NCI-H774 (cell line): ENCODE measurements at regions not wholly inside any gene's neighbourhood (a gene's known extent, or its start where the extent isn't known, plus 50 kb on each side); places are given as distances from the start of the nearest gene placed in this dataset.
"Not testable (repeated sequence)": the region's sequence is repeated elsewhere in the genome, so short reads cannot be mapped to it uniquely, and the experiment has no call there.

Experiments
- DNase-seq: peaks from one replicate; lab custom pipeline; 2025; lab: John Stamatoyannopoulos, UW

DNA sequence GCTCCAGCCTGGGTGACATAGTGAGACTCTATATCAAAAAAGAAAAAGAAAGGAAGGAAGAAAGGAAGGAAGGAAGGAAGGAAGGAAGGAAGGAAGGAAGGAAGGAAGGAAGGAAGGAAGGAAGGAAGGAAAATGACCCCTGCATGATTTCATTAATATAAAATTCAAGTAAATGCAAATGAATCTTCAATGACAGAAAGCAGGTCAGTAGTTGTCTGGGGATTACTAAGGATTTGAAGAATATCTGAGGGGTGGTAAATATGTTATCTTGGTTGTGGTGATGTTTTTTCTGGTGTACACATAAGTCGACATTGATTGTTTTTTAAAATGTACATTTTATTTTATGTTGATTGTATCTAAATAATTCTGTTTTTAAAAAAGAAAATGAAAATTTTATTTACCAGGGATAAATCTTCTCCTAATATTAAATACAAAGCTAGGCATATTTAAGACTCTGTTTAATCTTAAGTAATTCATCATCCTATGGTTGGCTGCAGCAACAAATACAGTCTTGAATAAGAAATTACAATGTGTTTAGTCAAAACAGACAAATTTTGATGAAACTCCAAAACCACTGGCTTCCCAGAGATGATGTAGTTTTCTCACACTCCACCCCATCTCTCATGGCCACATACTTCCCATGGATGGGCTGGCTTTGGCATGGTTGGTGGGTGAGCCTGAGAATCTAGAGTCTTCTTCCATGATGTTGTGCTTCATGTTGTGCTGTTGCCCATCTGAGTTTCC is 314.7 kb upstream of the REG3G start:
- no peak for DNase-seq

DNA sequence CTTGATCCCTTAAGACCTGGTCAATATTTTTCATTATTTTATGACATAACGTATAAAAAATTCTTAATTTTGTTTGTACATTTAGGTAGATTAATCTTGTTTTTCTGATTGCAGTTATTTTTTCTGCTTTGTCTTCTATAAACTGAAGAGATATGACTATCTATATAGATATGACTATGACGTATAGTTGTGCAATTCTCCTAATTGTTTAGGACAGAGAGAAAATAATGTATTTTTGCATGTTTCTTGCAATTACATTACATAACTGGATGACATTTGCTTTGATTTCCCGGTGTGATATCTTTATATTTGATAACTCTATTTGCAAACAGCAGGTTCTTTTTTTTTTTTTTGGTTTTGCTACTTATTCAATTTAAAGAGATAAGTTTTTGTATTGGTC is 310.2 kb upstream of the REG3G start:
- DNase-seq = no peak

DNA sequence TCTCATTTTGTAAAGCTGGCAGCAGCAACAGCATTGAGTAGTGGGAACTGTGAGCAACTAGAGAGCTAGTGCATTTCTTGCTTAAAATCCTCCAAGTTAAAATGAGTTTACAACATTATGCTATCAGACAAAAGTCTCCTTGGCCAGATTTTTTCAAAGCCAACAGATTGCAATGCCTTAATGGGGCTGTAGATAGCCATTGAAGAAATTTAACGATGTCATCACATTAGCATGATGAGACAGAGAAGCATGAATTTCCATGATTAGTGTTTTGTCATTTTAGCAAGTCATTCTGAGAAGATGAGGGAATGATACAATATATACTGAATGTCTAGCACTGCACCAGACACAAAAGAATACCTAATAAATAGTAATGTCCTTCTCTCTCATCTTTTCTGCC is 307.5 kb upstream of the REG3G start:
- no peak for DNase-seq

DNA sequence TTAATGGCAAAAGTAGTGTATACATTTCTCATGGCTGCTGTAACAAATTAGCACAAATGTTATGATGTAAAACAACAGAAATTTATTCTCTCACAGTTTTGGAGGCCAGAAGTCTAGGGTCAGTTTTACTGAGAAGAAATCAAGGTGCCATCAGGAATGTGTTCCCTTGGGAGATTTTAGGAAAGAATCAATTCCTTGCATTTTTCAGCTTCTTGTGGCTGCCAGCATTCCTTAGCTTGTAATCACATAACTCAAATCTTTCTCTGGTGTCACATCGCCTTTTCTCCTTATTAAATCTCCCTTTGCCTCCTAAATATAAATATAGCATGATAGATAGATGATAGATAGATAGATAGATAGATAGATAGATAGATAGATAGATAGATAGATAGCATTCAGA is 307.0 kb upstream of the REG3G start:
- DNase-seq = no peak

DNA sequence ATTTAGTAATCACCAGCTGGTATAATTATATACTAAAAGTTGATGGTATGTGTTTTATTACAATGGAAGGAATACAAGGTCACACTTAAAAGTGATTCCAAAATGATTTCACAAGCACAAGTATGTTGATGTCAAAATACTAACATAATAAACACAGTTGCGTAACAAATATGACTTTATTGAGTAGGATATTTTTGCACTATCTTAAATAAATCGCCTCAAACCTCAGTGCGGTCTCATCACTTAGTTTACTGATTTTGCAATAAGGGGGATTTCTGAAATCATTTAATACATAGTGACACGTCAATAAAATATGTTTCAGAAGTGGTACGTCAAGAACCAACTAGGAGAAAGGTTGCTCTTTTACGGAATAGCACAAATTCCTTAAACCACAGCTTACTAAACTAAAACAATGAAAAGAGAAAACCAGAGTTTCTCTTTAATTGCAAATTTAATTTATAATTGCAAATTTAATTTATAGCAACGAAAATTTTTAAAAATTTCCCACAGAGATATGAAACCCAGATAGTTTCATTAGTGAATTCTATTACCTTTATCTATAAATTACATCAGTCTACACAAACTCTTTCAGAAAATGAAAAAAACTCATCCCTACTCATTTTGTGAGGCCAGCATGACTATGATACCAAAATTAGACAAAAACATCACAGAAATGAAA is 304.0 kb upstream of the REG3G start:
- no peak for DNase-seq

DNA sequence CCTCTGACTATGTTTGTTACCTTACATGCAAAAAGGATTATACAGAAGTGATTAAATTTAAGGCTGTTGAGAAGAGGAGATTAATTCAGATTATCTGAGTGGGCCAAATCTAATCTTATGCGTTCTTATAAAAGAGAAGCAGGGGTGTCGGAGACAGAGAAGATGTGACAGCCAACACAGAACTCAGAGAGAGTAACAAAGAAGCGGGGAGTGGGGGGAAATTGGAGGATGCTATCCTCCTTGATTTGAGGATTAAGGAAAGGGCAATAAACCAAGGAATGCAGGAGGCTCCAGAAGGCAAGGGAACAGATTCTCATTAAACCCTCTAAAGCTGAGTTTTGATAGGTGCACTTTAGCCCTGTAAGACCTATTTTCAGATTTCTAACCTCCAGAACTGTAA is 291.3 kb upstream of the REG3G start:
- DNase-seq = no peak

DNA sequence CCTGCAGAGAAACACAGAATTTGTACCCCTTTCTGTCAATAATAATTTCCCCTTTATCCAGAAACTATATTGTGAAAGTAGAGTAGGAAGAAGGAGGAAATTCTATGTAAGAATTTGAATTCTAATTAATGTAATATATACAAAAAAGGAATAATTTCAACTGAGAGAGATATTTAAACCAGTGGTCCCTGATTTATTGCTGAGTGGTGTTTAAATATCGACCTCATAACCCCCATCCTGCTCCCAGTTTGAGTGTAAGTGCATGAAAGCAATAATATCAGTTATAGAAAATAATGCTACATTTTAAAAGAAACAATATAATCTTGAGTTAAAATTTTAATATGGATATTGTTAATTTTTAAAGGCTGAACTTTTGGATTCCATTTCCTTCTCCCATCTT is 286.2 kb upstream of the REG3G start:
- no peak for DNase-seq

DNA sequence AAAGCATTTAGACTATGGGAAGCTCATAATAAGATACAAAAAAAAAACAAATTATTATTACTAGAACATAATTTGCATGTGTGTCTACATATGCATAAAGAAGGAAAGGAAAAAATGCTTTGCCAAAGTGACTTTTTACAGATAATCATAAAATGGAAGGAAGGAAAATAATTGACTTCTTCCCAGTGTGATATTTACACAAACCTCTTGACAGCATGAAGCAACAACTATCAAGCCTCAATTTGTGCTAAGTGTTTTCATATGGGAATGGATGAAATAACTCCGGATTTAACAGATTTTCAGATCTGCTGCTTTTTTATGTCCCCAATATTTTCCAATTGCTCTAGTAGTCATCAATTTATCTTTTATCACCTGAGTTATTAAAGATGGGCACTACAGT is 275.9 kb upstream of the REG3G start:
- DNase-seq = no peak

DNA sequence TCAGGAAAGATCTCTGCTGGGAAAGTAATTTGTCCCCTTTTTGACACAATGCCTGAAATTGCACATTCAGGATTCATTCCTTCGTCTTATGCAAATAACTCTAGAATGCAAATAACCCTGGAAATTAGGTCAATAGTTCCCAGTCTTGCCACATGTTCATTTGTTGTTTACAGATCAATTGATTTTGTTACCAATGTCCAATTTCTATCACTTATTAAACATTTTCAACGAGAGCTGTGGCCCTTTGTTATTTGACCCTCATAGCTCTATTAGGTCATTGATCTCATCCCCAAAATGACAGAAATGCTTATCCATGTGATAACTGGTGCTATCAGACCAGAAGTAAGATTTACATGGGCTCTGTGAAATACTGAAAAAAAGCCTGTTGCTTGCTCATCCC is 275.3 kb upstream of the REG3G start:
- no peak for DNase-seq

DNA sequence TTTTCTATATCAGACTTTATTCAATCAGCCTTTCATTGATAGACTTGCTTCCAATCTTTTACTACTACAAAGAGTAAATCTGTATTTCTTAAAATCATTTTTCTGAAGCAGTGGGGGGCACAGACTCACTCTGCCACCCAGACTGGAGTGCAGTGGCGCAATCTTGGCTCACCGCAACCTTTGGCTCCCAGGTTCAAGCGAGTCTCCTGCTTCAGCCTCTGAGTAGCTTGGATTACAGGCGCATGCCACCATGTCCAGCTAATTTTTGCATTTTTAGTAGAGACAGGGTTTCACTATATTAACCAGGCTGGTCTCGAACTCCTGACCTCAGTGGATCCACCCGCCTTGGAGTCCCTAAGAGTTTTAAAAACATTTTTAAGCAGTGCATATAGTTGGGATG is 270.6 kb upstream of the REG3G start:
- DNase-seq = no peak

DNA sequence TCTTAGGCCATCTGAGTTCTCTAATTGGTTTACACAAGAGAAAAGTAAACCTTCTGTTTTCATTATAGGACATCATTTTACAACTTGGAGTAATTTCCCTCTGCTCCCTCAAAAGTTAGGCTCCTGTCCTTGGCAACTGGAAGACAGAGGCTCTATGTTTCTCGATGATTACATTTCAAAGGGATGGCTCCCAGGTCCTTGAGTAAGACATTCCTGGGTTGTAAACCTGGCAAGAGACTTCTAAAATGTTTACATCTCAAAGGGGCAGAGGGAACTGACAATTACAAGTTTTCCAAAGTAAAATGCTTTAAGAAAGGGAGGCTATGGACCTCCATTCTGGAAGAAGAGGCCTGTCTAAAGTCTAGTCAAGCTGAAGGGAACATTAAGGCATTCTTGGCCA is 268.3 kb upstream of the REG3G start:
- no peak for DNase-seq

DNA sequence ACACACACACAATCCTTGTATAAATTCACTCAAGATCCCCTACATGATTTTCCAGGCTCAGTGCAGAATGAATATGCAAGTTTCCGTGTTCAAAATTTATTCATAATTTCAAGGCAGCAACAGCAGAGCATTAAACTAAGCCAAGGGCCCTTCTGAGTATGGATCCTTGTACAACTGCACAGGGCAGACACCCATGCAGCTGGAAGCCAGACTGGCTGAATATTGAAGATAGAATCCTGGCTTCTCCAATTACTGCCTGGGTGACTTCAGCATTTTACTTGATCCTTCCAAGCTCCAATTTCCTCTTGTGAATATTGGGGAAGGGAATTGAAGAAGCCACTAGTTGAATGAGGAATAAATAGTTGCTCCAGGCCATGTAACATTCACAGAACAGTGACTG is 267.9 kb upstream of the REG3G start:
- DNase-seq = no peak

DNA sequence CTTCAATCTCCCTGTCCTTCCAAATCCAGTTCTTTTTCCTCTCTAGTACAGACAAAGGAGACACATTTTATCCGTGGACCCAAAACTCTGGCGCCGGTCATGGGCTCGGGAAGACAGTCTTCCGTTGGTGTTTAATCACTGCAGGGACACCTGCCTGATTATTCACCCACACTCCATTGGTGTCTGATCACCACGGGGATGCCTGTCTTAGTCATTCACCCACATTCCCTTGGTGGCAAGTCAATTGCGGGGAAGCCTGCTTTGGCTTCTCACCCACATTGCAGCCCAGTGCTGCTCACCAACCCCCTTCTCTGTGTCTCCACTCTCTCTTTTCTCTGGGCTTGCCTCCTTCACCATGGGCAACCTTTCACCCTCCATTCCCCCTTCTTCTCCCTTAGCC is 266.7 kb upstream of the REG3G start:
- not testable (repeated sequence) for DNase-seq

DNA sequence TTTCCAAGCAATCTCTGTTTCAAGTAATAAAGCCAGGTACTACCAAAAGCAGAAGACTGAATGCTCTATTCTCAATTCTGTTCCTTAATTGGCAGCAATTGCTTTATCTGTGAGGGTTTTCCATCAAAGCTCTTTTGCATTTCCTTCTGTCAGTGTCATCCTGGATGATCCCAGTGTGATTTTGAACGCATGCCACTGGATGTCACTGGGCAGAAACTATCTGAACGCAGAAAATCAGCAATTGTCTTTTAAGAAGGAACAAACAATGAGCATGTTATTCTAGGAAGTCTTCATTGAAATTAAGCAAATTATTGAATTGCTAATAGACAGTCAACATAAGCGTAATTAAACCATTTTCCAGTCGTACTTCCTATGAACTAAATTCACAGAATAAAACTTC is 259.0 kb upstream of the REG3G start:
- DNase-seq = no peak

DNA sequence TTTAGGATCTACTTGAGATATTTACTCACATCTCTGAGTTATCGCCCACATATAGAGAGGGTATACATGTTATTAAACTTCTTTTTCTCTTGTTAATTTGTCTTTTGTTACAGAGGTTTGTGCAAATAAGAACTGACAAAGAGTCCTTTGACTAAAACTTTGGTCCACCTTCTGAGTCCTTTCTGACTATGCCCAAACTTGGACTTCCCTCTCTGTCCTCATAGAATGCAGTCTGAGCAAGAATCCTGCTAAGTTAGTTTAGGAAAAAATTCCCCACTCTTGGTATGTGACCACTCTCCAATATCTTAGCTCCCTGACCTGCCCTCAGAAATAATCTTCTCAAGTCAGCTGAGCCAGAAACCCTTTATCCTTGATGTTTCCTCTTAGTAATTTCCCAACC is 257.5 kb upstream of the REG3G start:
- DNase-seq = no peak

DNA sequence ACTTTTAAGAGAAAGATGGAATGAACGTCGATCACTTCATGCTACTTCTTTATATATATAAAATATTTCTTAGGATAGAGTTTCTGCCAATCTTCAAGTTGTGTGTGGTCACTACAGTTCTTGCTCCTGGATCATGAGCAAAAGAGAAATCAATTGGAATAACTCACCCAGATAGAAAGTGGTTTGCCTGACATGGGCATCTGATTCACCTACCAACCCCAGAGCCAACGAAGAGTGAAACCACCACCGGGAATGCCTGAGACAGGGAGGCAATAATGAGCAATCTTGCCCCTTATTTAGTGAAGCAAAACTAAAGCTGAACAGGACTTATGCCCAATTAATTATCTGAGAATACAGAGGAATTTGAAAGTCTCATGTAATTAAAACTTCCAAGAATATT is 250.2 kb upstream of the REG3G start:
- no peak for DNase-seq

DNA sequence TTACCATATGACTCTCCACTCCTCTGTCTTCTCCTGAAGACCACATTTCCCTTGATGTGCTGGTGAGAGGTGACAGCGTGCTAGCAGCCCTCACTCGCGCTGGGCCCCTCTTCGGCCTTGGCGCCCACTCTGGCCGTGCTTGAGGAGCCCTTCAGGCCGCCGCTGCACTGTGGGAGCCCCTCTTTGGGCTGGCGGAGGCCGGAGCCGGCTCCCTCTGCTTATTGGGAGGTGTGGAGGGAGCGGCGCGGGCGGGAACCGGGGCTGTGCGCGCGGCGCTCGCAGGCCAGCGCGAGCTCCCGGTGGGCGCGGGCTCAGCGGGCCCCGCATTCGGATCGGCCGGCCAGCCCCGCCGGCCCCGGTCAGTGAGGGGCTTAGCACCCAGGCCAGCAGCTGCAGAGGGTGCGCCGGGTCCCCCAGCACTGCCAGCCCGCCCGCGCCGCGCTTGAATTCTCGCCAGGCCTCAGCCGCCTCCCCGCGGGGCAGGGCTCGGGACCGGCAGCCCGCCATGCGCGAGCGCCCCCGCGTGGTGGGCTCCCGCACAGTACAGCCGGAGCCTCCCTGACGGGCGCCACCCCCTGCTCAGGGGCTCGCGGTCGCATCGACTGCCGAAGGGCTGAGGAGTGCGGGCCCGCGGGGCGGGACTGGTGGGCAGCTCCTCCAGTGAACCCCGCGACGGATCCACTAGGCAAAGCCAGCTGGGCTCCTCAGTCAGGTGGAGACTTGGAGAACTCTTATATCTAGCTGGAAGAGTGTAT is 246.6 kb upstream of the REG3G start:
- DNase-seq = no peak

DNA sequence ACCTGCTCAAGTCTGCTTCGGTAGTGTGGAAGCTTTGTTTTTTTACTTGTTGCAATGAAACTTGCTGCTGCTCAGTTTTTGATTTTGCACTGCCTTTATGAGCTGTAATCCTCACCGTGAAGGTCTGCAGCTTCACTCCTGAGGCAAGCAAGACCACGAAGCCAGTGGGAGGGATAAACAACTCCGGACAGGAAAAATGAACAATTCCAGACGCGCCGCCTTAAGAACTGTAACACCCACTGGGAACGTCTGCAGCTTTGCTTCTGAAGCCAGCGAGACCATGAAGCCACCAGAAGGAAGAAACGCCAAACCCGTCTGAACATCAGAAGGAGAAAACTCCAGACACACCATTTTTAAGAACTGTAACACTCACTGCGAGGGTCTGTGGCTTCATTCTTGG is 245.7 kb upstream of the REG3G start:
- DNase-seq = peak; percentile 7

DNA sequence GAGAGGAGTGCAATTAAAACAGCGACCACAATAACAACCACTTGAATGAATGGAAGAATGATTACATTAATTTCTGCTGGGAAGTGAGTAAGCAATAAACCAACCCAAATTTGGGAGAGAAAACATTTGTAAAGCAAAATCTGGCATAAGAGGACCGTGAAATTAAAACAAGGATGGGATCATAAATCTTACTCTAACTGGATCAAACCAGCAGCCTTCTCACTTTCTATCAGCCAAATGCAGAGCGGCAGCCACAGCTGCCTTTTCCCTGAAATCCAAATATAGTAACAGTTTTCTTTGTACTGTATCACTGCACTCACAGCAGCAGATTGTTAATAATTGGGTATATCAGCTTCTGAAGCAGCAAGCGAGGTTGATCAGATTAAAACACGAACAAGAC is 245.2 kb upstream of the REG3G start:
- DNase-seq = peak; percentile 24

DNA sequence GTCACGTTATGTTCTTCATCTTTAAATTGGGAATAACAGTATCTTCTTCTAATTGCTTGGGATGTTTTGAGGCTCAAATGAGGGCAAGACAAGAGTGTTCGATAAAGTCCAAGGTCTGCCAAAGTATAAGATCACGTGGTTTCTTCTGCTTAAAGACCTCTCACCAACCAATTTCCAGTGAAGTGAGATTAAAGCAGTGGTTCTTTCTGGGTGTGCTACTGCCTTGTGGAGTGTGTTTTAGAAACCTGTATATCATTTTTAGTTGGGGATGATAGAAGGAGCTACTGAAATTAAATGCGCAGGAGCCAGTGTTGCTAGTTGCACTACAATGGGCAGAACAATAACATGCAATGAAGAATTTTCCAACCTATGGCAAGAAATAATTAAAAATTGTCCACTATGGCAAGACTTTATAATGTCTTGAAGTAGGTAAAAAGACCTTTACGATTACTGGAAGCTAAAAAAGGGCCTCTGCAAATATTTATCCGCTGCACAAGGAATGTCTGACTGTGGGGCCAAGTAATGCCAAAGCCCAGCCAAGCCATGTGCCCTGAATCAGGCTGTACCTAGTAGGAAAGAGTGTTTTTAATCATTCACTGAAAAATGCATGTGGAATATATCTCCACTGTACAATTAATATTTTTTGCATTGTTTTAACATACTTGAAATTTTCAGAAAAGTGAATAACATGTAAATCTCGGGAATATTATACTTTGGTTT is 244.5 kb upstream of the REG3G start:
- DNase-seq = no peak

DNA sequence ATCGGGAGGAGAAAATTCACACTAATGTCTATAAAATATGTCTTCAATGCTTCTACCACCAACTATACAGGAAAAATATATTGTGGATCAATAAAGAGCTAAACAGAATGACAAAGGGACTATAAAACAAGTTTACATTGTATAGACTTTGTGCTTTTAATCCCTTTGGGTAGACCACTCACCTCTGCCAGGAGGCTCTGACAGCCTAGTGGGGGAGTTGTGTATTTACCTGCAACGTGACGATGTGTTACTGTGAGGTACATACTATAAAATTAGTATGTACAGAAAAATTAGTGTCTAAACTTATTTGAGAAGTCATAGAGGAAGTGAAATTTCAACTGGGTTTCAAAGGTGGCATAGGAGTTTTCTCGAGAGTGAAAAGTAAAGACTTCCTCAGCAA is 243.3 kb upstream of the REG3G start:
- DNase-seq = no peak

DNA sequence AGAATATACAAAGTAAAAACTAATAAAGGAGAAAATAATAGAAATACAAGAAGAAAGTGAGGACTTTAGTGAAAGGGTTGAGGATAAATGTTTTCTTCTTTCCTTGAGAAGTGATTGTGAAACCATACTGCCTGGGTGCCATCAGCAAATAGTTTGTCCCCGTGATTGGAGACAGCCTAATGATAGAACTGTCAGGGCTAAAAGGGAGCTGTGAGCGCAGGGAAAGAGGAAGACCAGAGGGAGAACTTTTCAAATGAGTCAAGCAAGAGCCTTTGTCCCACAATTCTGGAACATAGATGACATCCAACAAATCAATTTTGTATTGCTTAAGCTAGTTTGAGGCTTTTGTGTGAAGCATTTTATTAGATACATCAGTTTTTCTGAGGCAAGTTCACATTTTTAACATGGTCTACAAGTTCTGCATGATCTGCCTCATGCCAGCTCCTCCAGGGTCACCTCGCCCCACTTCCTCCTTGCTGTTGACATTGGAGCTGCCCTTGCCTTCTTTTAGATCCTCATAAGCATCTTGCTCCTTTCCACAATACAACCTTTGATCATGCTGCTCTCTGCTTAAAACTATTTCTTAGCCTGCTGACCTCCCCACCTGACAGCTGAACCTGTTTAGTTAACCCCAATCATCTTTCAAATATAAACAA is 213.4 kb upstream of the REG3G start:
- DNase-seq = no peak
